RWPE1 (cell line): ENCODE measurements at regions not wholly inside any gene's neighbourhood (a gene's known extent, or its start where the extent isn't known, plus 50 kb on each side); places are given as distances from the start of the nearest gene placed in this dataset.

Experiments
- CTCF ChIA-PET: fragments of 350-600 bp; sonication (Branson Sonifier 250); formaldehyde crosslinking; extraction: SDS; loops from one replicate; lab custom pipeline; 2021; lab: Yijun Ruan, JAX
- POLR2A ChIA-PET: fragments of 400-600 bp; formaldehyde crosslinking; extraction: SDS; loops from one replicate; lab custom pipeline; 2020; ENCODE audit warnings: antibody characterized with exemption; ENCODE audit not compliant: low non-redundant PET; lab: Yijun Ruan, JAX
- DNase-seq: peaks from one replicate; pipeline ENCODE4 v3.0.0; 2012; ENCODE audit warnings: low spot score
- H3K27ac ChIP-seq: fragments of 450-650 bp; 2 replicates; pipeline ENCODE4 v1.5.1; 2017
- CTCF ChIP-seq: fragments of 450-650 bp; conservative IDR thresholded peaks from 2 replicates; pipeline ENCODE4 v1.5.1; 2017; ENCODE audit warnings: low read depth, mild to moderate bottlenecking

GRCh38 chr1:187326557-187326956 is 497.8 kb downstream of the PLA2G4A start:
- POLR2A ChIA-PET, result no interaction called here
- CTCF ChIA-PET, result no interaction called here
- H3K27ac ChIP-seq, result no peak overlapping the region
- no peak for DNase-seq
- no peak for TF ChIP-seq CTCF

GRCh38 chr1:187336441-187337168 is 507.9 kb downstream of the PLA2G4A start:
- no peak for DNase-seq
- POLR2A ChIA-PET, result no interaction called here

GRCh38 chr1:187338762-187339412 is 510.1 kb downstream of the PLA2G4A start:
- POLR2A ChIA-PET, result no interaction called here
- DNase-seq, result no peak
- no peak for TF ChIP-seq CTCF
- CTCF ChIA-PET, result no interaction called here
- no peak overlapping the region for H3K27ac ChIP-seq

More at GRCh38 chr1:187336441-187337168, 507.9 kb downstream of the PLA2G4A start:
- TF ChIP-seq CTCF, result no peak
- H3K27ac ChIP-seq, result no peak overlapping the region
- CTCF ChIA-PET, result interaction anchor here (0.5 to 0.6 kb wide), 2 partner anchors 15 to 1973 kb away, joined by 3 to 6 read pairs; no protein-coding TSS in a partner anchor

GRCh38 chr1:187342495-187342894 is 513.7 kb downstream of the PLA2G4A start:
- CTCF ChIA-PET, result interaction anchor here (0.6 kb wide), 1 partner anchor 968 kb away, joined by 3 read pairs; no protein-coding TSS in a partner anchor
- DNase-seq, result no peak
- POLR2A ChIA-PET, result no interaction called here
- TF ChIP-seq CTCF, result no peak
- no peak overlapping the region for H3K27ac ChIP-seq

GRCh38 chr1:187374082-187374481 is 545.3 kb downstream of the PLA2G4A start:
- ChIA-PET POLR2A (no interaction called here), CTCF (no interaction called here)
- no peak for DNase-seq
- H3K27ac ChIP-seq, result no peak overlapping the region
- TF ChIP-seq CTCF, result no peak

GRCh38 chr1:187374742-187375141 is 546.0 kb downstream of the PLA2G4A start:
- ChIA-PET CTCF (no interaction called here), POLR2A (no interaction called here)
- H3K27ac ChIP-seq, result no peak overlapping the region
- no peak for TF ChIP-seq CTCF
- no peak for DNase-seq
